Fibroblast of villous mesenchyme (primary cell): ENCODE measurements at regions not wholly inside any gene's neighbourhood (a gene's known extent, or its start where the extent isn't known, plus 50 kb on each side); places are given as distances from the start of the nearest gene placed in this dataset.

Source experiments
- DNase-seq: peaks from one replicate; pipeline ENCODE4 v3.0.0-alpha.2; 2010; ENCODE audit warnings: low read depth
- H3K4me3 ChIP-seq: 2 replicates; pipeline ENCODE4 v1.5.1; 2011; ENCODE audit warnings: low read depth, mild to moderate bottlenecking, low read length
- TF ChIP-seq, protein P1 (sequence below): IDR thresholded peaks from 2 replicates; pipeline ENCODE4 v1.5.1; 2012; ENCODE audit warnings: low read depth, mild to moderate bottlenecking, low read length; ENCODE audit not compliant: insufficient read depth

GRCh38 chr5:51188001-51188591 lies 195.2 kb upstream of the ISL1 start:
- H3K4me3 ChIP-seq, result no peak overlapping the region
- TF ChIP-seq, protein P1, sequence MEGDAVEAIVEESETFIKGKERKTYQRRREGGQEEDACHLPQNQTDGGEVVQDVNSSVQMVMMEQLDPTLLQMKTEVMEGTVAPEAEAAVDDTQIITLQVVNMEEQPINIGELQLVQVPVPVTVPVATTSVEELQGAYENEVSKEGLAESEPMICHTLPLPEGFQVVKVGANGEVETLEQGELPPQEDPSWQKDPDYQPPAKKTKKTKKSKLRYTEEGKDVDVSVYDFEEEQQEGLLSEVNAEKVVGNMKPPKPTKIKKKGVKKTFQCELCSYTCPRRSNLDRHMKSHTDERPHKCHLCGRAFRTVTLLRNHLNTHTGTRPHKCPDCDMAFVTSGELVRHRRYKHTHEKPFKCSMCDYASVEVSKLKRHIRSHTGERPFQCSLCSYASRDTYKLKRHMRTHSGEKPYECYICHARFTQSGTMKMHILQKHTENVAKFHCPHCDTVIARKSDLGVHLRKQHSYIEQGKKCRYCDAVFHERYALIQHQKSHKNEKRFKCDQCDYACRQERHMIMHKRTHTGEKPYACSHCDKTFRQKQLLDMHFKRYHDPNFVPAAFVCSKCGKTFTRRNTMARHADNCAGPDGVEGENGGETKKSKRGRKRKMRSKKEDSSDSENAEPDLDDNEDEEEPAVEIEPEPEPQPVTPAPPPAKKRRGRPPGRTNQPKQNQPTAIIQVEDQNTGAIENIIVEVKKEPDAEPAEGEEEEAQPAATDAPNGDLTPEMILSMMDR, result no peak
- DNase-seq, result no peak

DNA sequence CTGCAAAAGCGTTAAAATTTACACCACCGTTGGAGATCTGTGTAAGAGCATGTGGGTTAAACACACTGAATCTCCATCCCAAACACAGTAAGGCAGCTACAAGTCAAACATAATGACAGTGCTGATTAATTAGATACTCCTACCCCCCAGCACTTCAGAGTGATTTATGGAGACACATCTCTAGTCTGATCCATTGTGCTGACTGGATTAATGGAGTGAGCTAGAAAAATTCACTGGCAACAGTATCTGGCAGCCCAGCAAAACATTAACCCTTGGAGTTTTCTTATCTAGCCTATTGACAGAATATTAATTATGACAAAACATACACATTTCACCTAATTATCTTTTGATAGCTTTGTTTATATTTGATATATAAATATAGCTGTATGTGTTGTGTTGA lies 188.6 kb upstream of the ISL1 start:
- TF ChIP-seq, protein P1, result no peak
- no peak for DNase-seq
- no peak overlapping the region for H3K4me3 ChIP-seq

DNA sequence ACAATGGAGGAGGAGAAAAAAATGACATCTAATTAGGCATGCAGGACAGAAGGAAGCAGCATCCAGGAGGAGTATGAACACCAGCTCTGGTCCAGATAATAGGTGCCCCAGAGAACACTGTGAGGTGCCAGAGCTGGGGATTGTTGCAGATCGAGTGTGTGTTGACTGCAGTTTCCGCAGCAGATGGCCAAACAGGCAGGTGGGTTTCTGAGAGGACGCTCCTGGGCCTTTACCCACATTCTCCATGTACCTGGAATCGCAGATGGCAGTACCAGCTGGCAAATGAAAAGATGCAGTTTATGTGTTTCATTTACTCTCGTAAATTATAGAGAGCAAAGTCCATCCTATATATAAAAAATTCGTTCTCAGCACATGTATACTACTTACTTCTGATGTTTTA lies 182.2 kb upstream of the ISL1 start:
- no peak overlapping the region for H3K4me3 ChIP-seq
- TF ChIP-seq, protein P1, result no peak
- no peak for DNase-seq

GRCh38 chr5:51201708-51202107 lies 181.5 kb upstream of the ISL1 start:
- no peak for DNase-seq
- TF ChIP-seq, protein P1, result no peak
- H3K4me3 ChIP-seq, result no peak overlapping the region

- H3K4me3 ChIP-seq, result no peak overlapping the region
- TF ChIP-seq, protein P1, result no peak
- DNase-seq, result no peak
Measured at GRCh38 chr5:51202161-51202560, 181.1 kb upstream of the ISL1 start.

DNA sequence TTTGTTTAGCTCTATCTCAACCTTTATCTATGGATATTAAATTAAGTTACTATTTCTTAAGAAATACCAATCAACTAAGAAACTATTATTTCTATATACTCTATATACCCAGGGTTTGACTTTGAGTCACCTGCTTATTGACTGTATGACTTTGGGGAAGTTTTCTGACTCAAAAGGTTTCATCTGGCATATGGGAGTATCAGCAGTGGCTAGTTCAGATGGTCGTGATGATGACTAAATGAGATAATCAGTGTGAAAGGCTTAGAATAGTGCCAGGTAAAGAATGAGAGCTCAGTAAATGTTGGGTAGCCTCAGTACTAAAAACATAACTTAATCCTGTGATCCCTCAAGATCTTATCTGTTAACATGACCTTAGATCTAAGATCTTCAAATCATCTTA lies 179.7 kb upstream of the ISL1 start:
- DNase-seq, result no peak
- TF ChIP-seq, protein P1, result no peak
- H3K4me3 ChIP-seq, result no peak overlapping the region

- TF ChIP-seq, protein P1, result no peak
- H3K4me3 ChIP-seq, result no peak overlapping the region
- no peak for DNase-seq
Measured at GRCh38 chr5:51208296-51208695, 175.0 kb upstream of the ISL1 start.
